Limb (tissue), 2 donors: ENCODE measurements at regions not wholly inside any gene's neighbourhood (a gene's known extent, or its start where the extent isn't known, plus 50 kb on each side); places are given as distances from the start of the nearest gene placed in this dataset.

Source experiments
- DNase-seq, 2 donors: peaks; one replicate each; pipeline ENCODE4 v3.0.0-alpha.2; 2016; ENCODE audit errors: extremely low spot score in 2 of 2

DNA sequence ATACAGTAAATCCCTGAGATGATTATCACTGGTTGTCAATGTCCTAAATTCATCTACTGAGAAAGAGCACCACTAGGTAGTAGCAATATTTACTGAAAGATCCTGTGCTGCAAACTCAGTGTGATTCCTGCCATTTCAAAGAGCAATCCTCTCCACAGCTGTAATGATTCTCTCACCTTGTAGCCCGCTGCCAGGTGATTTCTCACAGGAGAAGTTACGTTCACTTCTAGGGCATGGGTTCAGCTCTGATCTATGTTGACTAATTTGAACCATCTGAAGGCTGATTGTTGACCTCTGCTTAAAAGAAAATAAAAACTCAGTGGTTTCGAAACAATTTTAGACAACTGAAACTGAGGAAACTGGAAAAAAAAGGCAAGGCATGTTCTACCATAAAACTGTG is 197.0 kb downstream of the FAT4 start:
- DNase-seq = no peak

DNA sequence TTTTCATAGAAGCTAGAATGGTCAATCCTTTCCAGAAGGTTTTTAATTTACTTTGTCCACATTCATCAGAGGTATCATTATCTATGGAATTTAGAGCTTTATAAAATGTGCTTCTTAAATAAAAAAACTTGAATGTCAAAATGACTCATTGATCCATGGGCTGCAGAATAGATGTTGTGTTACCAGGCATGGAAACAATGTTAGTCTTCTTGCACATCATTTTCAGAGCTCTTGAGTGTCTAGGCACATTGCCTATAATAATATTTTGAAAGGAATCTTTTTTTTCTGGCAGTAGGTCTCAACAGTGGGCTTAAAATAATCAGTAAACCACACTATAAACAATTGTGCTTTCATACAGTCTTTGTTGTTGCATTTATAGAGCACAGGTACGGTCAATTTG is 200.3 kb downstream of the FAT4 start:
- no peak for DNase-seq

DNA sequence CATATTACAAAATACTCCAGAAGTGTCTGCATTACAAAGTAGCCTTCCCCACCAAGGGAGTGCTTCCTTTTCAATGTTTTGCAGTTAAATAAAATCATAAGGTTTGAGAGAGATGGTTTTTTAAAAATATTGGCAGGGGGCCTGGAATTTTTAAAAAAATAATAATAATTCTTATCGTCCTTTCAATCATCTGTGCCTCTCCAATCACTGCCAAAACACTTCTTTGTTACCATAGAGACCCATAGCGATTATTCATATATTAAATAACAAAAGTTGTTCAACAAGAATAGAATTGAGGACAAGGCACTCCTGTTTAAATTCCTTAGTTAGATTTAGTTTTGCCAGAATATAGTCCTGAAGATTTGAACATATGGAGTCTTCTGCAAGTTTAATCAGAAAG is 203.1 kb downstream of the FAT4 start:
- DNase-seq = peak in 1 of 2 donors; percentile 46

DNA sequence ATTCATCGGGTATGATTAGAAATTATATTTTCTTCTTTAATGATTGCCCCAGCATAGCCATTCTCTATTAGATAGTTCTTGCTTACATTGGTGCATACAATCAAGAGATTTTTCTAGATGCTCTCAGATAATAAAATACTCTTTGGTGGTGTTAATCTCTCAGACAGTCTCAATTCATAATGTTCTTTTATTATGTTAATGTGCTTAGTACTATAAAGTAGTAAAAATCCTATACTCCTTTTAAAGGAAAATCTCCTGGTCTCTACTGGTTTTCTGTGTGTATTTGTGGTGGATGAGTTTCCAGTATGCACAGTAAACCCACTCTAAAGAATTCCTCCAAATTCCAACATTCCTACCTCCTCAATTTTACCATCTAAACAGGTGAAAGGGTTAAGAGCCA is 203.5 kb downstream of the FAT4 start:
- DNase-seq = no peak

DNA sequence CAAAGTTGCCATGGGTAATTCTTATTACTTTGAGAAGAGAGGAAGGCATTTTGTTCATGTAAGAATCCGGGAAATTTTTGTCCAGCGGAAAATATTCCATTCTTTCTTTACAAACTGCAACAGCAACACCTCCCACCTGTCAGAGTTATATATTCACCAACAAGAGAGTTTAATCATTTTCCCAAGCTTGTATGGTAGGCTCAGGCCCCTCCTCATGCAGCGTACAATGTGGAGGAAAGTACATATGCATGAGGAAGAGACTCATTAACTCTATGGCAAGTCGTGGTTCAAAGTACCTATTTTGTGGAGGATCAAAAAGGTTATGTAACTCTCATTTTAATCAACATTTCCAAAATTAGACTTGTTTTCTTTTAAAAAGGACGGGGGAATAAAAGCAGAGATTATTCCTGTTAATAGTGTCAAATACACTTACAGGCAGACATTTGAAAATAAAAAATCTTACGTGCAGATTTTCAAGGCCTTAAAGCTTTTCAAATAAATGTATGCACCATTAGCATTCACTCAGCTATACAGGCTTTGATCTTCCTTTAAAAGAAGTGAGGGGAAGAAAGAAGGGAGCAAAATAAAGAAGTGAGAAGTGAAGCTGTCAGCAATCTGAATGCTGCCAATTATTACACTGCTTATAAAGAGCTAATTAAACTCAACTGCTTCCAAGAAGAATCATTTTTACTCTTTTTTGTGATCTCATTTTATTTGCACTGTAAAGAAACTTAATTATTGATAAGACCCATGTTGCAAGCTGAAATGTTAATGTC is 204.8 kb downstream of the FAT4 start:
- no peak for DNase-seq

DNA sequence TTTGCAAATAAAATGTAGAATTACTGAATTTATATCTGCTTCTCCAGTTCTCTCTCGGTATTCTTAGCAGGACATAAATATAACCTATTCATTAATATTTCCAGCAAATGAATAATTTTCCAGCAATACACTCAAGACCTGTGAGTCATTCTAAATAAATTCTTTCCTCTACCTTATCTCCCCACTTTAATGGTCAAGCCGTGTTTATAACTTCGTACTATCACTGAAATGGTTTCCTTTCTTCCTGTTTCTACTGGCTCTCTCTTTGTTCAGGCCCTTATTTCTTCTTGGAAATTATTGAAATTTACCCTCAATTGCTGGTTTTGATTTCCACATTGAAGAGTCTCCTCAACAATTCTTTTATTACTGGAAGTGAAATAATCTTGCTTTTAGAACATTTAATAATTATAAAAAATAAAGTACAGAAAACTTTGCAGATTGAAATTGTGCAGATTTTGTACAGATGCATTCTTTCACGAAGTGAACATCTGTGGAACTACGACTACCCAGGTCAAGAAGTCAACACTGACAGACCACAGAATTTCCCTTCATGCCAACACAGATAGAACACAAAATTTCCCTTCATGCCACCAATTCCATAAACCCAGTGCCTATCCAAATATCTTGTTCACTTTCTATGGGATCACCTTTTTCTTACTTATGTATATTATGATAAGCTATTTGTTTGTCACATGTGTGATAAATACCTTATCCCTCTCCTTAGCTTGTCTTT is 205.7 kb downstream of the FAT4 start:
- no peak for DNase-seq

DNA sequence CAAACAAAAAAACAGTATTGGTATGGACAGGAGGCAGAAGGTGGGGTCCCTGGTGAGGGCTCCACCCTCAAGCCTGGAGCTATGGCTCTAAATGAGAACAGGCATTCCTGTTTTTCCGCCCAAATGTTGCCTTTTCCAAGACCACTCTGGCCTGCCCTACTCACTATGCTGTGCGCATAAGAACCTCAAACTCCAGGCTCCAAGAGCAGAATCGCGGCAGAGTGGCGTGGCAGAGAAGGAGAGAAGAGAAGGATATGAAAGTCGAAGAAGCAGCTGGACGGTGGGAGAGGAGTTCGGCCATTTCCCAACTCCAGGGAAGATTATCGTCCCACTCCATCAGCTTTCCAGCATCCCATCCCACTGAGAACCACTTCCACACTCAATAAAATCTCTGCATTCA is 207.8 kb downstream of the FAT4 start:
- DNase-seq = no peak

DNA sequence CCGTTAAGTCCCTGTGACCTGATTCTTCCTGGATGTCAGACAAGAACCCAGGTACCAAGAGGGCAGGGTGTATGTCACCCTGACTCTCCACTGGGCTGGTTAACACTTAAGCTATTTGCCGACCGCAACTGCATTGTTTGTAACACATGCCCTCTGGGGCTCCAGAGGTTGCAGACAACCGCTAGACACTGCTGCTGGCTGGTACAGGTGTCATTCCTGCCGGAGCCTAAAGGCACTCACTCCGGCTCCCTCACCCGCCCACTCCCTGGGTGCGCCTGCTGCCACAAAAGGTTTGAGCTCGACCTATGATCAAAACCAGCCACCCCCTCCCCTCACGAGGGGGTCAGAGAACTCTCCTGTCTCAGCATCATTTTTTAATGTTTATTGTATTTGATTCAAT is 208.2 kb downstream of the FAT4 start:
- DNase-seq = no peak

DNA sequence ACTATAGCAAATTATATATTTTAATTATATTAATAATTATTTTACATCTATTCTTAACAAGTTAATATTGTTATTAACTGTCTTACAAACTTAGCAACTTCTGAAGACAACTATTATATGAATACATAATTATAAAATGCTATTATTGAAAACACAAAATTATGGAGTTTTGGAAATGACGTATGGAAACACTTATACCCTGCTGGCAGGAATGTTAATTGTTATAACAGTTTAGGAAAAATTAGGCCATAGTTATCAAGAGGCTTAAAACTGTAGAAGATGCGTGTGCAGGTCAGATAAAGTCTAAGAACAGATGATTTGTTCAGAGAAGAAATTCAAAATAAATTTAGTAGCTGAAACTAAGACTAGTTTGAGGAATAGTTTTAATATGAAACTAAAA is 211.7 kb downstream of the FAT4 start:
- no peak for DNase-seq

DNA sequence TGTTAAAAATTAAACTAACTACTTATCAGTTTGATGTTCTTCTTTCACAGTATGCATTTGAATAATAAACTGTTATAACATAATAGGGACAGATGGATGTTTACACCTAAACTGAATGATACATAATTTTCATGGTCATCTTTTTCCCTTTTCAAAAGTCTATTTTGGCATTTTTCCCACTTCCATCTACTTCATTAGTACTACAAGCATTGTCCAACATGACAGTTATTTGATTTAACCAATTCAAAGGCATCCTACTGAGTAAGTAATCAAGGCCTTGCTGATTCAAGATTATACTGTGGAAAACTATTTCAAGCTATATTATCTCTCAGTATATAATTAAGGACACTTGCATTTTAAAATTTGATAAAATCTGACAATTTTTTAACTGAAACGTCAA is 212.9 kb downstream of the FAT4 start:
- DNase-seq = no peak

DNA sequence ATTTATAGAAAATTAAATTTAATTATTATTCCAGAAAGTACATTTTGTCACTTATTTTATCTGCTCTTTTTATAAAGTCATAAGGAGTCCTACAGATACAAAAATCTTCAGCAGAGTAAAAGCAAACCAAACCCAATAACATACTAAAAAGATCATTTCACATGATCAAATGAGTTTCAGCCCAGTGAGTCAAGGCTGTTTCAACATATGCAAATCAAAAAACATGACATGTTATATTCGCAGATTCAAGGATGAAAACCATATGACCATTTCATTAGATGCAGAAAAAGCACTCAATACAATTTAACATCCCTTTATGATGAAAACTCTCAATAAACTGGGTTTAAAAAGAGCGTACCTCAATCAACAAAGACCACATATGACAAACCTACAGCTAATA is 214.3 kb downstream of the FAT4 start:
- no peak for DNase-seq

DNA sequence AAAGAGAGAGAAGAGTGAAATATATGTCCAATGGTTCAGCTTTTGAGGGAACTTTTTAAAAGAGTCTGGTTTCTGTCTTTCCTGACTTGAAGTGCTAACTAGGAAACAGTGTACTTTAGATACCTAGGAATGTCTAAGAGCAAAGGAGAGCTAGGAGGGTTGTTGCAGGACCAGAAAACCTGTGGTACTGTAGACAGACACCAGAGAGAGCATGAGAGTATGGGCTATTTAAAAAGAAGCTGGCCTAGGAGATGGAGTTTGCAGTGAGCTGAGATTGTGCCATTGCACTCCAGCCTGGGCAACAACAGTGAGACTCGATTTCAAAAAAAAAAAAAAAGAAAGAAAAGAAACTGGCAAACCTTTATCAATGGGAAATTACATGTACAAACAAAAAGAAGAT is 223.9 kb downstream of the FAT4 start:
- DNase-seq = no peak

DNA sequence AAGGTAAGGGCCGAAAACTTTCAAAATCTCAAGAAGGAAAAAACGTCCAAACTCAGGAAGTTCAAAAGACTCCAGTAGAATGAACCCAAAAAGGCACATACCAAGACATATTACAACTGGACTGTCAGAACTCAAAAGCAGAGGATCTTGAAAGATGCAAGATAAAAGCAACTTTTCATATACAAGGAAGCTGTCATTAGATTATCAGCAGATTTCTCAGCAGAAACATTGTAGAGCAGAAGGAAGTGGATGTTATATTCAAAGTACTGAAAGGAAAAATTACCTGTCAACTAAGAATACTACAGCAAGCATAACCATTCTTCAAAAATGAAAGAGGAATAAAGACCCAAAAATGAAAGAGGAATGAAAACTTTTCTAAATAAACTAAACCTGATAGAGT is 224.9 kb downstream of the FAT4 start:
- no peak for DNase-seq

DNA sequence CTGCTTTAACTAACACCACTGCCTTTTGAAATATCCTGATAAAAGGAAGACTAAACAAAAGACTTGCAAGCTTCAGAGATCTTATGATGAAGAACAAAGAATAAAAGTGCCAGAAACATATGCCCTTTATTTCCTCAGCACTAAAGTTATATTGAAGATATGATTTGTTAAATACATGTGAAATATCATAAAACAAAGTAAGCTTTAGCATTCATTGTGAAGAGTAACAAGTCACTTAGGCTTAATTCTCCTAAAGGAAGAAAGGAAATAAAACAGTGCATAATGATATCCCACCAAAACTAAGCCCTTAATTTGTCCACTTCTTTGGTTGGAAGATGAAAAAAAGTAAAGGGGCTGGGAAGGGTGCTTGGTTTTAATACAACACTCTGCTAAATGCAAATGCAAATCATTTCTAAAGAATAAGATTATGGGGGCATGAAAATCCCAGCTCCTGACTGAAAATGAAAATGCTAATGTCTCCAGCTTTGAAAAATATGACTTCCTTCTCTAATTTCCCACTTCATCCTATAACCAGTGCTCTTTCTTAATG is 227.2 kb downstream of the FAT4 start:
- no peak for DNase-seq

DNA sequence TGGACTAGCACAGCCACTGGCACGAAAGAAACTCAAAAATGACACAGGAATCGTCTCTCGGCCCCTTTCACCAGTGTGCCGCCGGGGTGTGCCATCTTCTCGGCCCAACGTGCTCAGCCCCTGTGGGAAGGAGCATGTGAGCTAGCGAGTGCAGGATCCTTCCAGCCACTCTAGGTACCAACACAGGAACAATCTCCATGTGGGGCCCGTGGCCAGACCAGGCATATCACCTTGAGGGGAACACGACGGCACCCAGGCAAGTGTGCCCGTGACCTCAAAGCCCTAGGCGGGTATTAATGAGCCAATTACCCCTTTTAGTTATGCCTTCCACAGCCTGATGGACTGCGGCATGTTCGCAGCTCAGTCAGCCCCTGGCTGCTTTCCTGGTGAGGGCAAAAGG is 231.5 kb downstream of the FAT4 start:
- DNase-seq = no peak

DNA sequence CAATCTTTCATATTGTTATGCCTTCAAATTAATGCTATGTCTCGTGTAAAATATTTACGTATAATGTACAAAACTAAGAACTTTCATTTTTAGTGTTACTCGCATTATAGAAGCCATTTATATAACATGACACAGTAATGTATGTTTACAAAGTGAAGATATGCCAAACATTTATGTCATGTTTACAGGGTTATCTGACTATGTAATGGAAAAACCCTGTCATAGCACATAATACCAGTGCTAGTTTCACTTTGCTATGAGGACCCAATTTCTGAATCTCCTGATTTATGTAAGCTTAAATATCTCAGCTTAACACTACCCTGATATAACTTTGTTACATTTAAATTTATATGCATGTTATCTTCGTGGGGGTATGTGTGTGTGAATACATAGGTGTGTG is 233.1 kb downstream of the FAT4 start:
- peak in 1 of 2 donors; percentile 16 for DNase-seq

DNA sequence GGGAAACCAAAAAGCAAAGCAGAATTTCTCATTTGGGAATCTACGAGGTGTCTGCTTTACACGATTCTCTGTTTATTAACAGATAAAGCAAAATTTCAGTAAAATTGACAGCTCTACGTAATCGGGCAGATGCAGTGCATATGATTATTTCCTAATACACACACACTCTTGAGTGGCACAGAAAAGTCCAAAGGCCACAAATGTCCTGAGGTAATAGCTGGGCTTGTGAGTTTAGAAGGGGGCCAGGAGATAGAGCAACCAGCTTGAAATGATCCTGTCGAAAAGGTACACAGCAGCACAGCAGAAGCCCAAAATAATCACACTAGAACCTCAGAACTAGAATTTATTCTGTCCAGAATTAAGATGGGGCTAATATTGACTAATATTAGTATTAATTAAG is 236.0 kb downstream of the FAT4 start:
- DNase-seq = no peak

DNA sequence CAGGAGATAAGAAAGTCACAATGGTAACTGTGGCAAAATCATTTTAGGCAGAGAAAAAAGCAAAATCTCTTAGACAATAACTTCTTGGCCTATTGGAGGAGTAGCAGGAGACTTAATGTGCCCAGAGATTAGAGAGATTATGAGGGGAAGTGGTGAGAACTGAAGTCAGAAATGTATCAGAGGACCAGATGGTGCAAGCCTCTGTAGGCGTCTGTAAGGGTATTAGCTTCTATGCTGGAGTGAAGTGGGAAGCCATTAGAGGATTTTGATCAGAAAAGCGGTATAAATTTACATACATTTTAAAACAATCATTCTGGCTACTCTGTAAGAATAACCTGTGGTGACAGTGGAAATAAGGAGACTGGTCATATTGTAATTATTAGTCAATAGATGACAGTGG is 236.7 kb downstream of the FAT4 start:
- DNase-seq = no peak

DNA sequence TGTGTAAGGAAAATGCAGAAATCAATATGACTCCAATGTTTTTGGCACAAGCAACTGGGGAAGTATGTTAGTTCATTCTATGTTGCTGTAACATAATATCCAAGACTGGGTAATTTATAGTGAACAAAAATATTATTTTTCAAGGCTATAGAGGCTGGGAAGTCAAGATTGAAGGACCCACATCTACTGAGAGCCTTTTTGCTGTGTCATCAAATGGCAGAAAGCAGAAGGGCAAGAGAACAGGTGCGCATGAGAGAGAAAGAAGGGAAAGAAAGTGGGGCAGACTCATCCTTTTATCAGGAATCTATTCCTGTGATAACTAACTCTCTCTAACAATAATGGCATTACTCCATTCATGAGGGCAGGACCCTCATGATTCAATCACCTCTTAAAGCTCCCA is 237.2 kb downstream of the FAT4 start:
- DNase-seq = no peak

DNA sequence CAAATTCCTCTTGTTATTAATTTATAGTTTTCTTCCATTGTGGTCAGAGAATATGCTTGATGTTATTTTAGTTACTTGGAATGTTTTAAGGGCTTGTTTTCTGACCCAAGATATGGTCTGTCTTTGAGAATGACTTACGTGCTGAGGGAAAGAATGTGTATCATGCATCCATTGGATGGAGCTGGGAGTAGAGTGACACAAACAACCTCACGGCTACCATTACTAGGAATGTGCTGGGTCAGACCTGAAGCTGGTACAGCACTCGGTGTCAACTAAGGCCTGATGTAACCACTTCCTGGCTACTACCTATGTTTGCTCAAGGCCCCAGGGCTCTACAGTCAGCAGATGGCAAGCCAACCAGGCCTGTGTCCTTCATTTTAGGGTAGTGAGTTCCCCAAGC is 257.8 kb downstream of the FAT4 start:
- DNase-seq = no peak

DNA sequence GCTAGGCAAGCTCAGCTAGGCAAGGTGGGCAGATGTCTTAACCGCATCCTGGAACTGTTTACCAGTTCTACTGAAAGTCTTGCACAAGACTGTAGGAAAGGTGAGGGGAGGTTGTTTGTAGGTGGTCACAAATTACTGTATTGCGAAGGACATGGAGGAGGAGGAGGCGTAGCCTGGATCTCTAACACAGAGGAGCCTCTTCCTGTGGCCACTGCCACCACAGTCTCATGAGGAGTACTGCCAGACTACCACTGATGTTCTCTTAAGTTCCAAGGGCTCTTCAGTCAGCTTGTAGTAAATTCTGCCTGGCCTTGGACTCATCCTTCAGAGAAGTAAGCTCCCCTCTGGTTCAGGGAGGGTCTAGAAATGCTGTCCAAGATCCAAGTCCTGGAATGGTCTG is 258.6 kb downstream of the FAT4 start:
- DNase-seq = no peak

DNA sequence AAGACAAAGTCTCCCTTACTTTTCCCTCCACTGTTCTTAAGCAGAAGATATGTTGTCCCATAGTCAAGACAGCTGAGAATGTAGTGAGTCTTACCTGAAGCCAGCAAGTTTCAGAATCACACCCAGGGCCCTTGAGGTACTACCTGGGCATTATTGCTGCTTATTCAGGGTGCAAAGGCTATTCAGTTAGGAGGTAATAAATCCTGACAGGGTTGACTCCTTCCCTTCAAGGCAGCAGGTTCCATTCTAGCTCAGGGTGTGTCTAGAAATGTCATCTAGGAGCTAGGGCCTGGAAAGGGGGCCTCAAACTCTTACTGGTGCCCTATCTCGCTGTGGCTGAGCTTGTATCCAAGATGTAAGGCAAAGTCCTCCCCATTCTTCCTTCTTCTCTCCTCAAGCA is 259.0 kb downstream of the FAT4 start:
- no peak for DNase-seq

DNA sequence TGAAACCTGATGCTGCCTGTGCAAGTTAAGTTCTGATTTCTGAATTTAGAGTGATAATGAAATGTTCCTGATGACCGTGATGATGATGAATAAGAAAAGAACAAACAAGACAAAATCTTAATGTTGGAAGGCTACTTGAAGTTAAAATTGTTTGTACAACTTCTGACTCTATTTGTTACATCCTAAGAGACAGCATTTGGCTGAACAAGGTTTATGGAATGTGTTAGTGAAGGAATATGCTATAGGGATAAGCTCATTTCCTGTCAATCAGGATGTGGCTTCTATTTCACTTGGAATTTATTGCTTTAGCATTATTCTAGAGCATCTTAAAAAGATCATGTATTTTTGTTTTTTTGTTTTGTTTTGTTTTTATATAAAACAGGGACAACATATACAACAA is 267.5 kb downstream of the FAT4 start:
- no peak for DNase-seq
